Activated naive CD8-positive, alpha-beta T cell treated with anti-CD3 and anti-CD28 coated beads, Interleukin-2, amount 50 U/mL, for 16 hours (primary cell): ENCODE measurements at regions not wholly inside any gene's neighbourhood (a gene's known extent, or its start where the extent isn't known, plus 50 kb on each side); places are given as distances from the start of the nearest gene placed in this dataset.

Experiments used
- DNase-seq: peaks from one replicate; pipeline ENCODE4 v3.0.0-alpha.2; 2020; ENCODE audit warnings: low read depth, low spot score

GRCh38 chr14:87529081-87529480, 463.9 kb downstream of the GALC start:
- no peak for DNase-seq

GRCh38 chr14:87526731-87527130, 466.3 kb downstream of the GALC start:
- no peak for DNase-seq

- DNase-seq, result no peak
Measured at GRCh38 chr14:87524011-87524410, 469.0 kb downstream of the GALC start.

- DNase-seq, result no peak
Measured at GRCh38 chr14:87522575-87522974, 470.4 kb downstream of the GALC start.

GRCh38 chr14:87508333-87508732, 484.6 kb downstream of the GALC start:
- DNase-seq, result no peak

GRCh38 chr14:87503711-87504110, 489.3 kb downstream of the GALC start:
- DNase-seq, result no peak

- no peak for DNase-seq
Measured at GRCh38 chr14:87497301-87497700, 495.7 kb downstream of the GALC start.

GRCh38 chr14:87494010-87494409, 499.0 kb downstream of the GALC start:
- no peak for DNase-seq

- DNase-seq, result no peak
Measured at GRCh38 chr14:87492561-87492960, 500.4 kb downstream of the GALC start.

- no peak for DNase-seq
Measured at GRCh38 chr14:87491816-87492215, 501.2 kb downstream of the GALC start.

- DNase-seq, result no peak
Measured at GRCh38 chr14:87489196-87489819, 503.7 kb downstream of the GALC start.

- DNase-seq, result no peak
Measured at GRCh38 chr14:87483271-87484260, 509.4 kb downstream of the GALC start.

GRCh38 chr14:87468531-87468930, 524.5 kb downstream of the GALC start:
- no peak for DNase-seq

GRCh38 chr14:87467578-87467977, 525.4 kb downstream of the GALC start:
- no peak for DNase-seq

GRCh38 chr14:87465770-87466169, 527.2 kb downstream of the GALC start:
- DNase-seq, result no peak

- DNase-seq, result no peak
Measured at GRCh38 chr14:87461704-87462103, 531.3 kb downstream of the GALC start.

- no peak for DNase-seq
Measured at GRCh38 chr14:87457720-87458119, 535.3 kb downstream of the GALC start.

- DNase-seq, result no peak
Measured at GRCh38 chr14:87450193-87450592, 542.8 kb downstream of the GALC start.

- no peak for DNase-seq
Measured at GRCh38 chr14:87449016-87449415, 544.0 kb downstream of the GALC start.

- DNase-seq, result no peak
Measured at GRCh38 chr14:87443787-87444186, 549.2 kb downstream of the GALC start.

GRCh38 chr14:87443039-87443438, 549.9 kb downstream of the GALC start:
- no peak for DNase-seq

GRCh38 chr14:87437158-87437557, 555.8 kb downstream of the GALC start:
- no peak for DNase-seq

- no peak for DNase-seq
Measured at GRCh38 chr14:87434680-87435079, 558.3 kb downstream of the GALC start.
